Jurkat, Clone E6-1 (cell line): ENCODE measurements at regions not wholly inside any gene's neighbourhood (a gene's known extent, or its start where the extent isn't known, plus 50 kb on each side); places are given as distances from the start of the nearest gene placed in this dataset.
"Not testable (repeated sequence)": the region's sequence is repeated elsewhere in the genome, so short reads cannot be mapped to it uniquely, and the experiment has no call there.

ENCODE experiments used
- DNase-seq: peaks from one replicate; pipeline ENCODE4 v3.0.0-alpha.2; 2011; ENCODE audit warnings: low read depth, low spot score
- H3K4me3 ChIP-seq: 2 replicates; pipeline ENCODE4 v1.5.1; 2011; ENCODE audit warnings: mild to moderate bottlenecking, low read length, control low read depth, moderate library complexity

DNA sequence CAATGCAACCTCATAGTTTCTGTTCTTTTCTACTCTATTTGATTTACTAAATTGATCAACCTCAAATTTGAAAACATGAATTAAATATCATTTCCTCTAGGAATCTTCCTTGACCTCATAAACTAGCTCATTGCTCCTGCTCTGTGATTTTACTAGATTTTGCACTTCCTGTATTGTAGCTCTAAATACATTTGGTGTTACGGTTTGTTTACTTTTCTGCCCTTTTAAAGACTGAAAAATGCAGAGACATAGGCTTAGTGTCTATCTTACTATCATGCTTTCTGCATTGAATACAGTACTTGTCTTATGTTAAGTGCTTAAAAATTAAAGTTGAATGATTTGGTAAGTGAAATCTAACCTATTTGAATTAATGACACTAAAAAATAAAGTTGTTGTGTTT, 412.1 kb downstream of the CCER1 start:
- not testable (repeated sequence) for DNase-seq, H3K4me3 ChIP-seq

GRCh38 chr12:90533828-90534227, 421.1 kb downstream of the CCER1 start:
- not testable (repeated sequence) for DNase-seq, H3K4me3 ChIP-seq

DNA sequence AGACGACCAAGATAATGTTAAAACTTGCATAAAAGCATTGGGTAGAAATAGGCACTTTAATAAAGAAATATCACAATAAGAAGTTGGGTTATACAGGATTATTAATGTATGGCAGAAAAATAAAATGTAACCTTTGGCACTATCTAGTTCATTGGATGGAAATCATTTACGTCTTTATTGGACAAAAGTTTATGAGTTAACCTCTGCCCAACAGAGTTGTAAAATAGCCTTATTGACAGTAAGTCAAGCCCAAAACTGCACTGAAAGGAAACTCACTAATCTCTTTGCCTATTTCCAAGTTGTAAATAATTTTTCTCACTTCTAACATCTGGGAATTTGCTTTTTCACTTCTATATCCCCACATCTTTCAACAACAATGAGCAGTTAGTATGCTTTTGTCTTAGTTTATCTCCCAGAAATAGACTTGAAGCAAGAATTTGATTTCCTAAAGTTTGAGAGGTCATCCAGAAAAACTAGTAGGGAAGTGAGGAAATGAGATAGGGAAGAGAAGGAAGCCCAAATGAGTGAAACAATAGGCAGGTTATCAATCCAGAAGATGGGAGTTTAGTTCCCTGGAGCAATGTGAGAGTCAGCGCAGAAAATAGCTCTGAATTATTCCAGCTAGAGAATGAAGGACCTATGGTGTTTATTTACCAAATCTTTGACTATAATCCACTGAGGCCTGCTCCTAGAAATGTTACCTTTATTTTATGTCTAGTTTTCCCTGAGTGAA, 434.8 kb downstream of the CCER1 start:
- H3K4me3 ChIP-seq: no peak overlapping the region
- no peak for DNase-seq

DNA sequence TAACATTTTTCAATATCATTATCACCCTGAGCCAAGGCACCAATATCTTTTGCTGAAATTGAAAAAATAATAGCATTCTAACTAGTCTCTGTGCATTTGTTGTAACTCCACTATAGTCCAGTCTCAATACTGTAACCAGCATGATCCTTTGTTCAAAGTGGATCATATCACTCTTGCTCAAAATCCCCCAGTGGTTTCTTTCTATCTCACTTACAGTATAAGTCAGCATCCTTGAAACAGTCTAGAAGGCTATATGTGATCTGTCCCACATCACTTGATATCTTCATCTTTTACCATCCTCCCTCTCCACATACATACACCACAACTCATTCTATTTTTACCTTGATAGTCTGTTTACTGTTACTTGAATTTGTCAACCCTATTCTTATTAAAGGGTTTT, 435.7 kb downstream of the CCER1 start:
- no peak for DNase-seq
- H3K4me3 ChIP-seq: no peak overlapping the region

- H3K4me3 ChIP-seq: no peak overlapping the region
- no peak for DNase-seq
Observed at GRCh38 chr12:90515199-90516175, 439.5 kb downstream of the CCER1 start.

GRCh38 chr12:90514325-90514724, 440.7 kb downstream of the CCER1 start:
- no peak for DNase-seq
- H3K4me3 ChIP-seq: no peak overlapping the region

DNA sequence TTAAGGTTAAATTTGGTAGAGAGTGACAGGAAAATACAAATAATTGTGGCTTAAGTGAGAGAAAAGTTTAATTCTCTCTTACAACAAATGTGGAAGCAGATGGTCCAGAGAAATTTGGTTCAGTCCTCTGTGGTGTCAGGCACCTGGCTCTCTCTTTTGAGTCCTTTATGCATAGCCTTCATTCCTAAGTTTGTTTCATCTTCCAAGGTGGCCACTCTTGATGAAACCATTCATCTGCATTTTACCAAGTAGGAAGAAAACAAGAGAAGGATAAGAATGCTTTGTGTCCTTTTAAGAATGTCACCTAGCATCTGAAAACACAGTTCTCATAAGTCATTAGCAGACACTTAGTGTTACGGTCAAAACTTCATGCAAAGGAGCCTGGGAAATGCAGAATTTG, 442.5 kb downstream of the CCER1 start:
- no peak for DNase-seq
- no peak overlapping the region for H3K4me3 ChIP-seq

DNA sequence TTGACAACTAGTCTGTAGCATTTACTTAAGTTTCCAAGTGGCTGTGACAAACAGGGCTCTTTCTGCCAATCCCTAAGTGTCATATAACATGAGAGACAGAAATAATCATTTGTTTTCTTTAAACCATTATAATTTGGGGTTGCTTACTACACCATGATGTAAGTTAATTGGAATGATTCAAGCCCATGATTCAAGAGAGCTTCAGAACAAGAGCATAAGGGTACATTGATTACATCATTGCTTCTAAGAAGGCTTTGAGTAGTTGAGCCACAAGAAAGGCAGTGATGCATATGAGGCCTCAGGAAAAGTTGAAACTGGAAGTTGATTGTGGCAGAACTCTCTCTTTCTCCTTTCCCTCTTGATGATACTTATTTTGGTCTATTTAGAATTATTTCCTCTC, 444.0 kb downstream of the CCER1 start:
- no peak for DNase-seq
- no peak overlapping the region for H3K4me3 ChIP-seq

- no peak overlapping the region for H3K4me3 ChIP-seq
- DNase-seq: no peak
Observed at GRCh38 chr12:90504806-90505205, 450.2 kb downstream of the CCER1 start.

- no peak overlapping the region for H3K4me3 ChIP-seq
- no peak for DNase-seq
Observed at GRCh38 chr12:90502070-90502469, 452.9 kb downstream of the CCER1 start.

DNA sequence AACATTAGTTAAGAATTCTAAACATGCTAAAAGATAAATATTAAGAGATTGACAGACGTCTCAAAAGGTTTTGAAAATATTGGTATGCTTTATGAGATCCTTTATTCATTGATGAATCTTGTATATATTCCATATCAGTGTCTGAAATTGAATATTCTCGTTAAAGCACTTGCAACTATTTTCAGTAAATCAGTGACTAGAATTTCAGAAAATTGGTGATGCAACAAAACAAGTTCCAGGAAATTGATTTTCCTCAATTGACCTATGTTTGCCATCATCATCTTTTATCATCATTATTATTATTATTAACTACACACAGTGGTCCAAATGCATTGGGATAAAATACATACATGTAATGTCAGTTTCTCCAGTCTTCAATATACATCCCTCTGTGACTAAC, 453.6 kb downstream of the CCER1 start:
- no peak for DNase-seq
- no peak overlapping the region for H3K4me3 ChIP-seq

- no peak for DNase-seq
Observed at GRCh38 chr12:90499795-90500194, 455.2 kb downstream of the CCER1 start.

DNA sequence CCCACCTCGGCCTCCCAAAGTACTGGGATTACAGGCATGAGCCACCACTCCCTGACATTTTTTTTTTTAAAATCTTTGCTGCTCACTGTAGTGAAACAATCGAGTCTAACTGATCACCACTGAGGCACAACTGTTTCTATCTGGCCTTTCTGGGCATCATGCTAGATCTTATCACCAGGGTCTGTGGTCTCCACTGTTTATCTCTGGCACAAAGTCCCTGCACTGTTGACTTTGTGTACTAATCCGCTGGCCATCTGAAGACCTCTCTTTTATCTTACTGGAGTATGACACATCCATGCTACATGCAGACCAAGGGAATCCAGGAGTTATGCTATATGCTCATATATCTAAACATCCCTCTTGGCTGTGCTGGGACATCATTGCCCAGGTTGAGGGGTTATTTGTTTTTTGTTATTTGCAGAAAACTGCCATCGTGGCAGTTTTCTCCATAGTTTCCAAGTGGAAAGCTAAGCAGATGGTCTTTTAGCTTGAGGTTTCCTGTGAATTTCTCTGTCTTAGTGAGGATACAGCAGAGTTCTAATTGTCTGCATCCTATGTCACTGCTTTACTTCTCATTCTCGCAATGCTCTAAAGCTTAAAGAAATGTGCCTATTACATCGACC, 456.9 kb downstream of the CCER1 start:
- no peak overlapping the region for H3K4me3 ChIP-seq
- DNase-seq: no peak

More at GRCh38 chr12:90499795-90500194, 455.2 kb downstream of the CCER1 start:
- H3K4me3 ChIP-seq: no peak overlapping the region

GRCh38 chr12:90490355-90490754, 464.6 kb downstream of the CCER1 start:
- no peak overlapping the region for H3K4me3 ChIP-seq
- DNase-seq: no peak

- H3K4me3 ChIP-seq: no peak overlapping the region
- DNase-seq: no peak
Observed at GRCh38 chr12:90489141-90489540, 465.8 kb downstream of the CCER1 start.

- DNase-seq: no peak
- H3K4me3 ChIP-seq: no peak overlapping the region
Observed at GRCh38 chr12:90485560-90485959, 469.4 kb downstream of the CCER1 start.

GRCh38 chr12:90484094-90484493, 470.9 kb downstream of the CCER1 start:
- no peak overlapping the region for H3K4me3 ChIP-seq
- DNase-seq: no peak

- DNase-seq: no peak
- H3K4me3 ChIP-seq: no peak overlapping the region
Observed at GRCh38 chr12:90481748-90482147, 473.2 kb downstream of the CCER1 start.

GRCh38 chr12:90479237-90479636, 475.7 kb downstream of the CCER1 start:
- no peak overlapping the region for H3K4me3 ChIP-seq
- no peak for DNase-seq

DNA sequence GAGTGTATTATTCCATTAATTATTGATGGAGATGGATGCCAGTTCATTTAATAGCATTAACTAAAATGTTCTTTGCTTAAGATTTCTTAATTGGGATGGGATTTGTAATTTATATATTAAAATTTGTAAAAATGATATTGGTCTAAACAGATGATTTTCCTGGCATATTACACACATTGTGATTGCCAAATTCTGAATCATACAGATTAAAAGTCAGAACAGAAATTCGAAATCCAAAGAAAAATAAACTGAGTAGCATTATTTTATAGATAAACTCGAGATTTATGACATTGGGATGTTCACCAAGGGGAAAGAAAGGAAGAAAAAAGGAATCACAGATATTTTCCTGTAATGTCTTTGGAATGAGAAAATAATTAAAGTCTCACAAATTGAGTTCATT, 481.1 kb downstream of the CCER1 start:
- DNase-seq: no peak
- H3K4me3 ChIP-seq: no peak overlapping the region
